ENCODE measurements at regions not wholly inside any gene's neighbourhood (a gene's known extent, or its start where the extent isn't known, plus 50 kb on each side); places are given as distances from the start of the nearest gene placed in this dataset.

DNA sequence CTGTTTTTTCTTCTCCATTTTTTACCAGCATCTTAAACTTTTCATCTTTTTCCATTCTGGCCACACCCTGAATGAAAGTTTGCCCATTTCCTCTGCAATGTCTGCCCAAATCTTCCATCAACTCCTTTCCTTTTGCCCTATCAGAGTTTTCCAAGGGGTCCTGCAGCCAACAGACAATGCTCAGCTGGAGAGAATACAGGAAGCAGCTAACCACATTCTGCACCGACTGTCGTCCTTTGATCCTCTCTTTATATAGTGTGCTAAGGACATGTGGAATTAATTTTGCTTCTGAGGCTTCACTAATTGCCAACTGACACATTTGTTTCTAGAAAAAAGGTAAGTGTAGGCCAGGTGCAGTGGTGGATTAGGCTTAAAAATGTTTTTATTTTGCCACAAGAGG lies 50.5 kb upstream of the DLX2 start:
- DNase-seq (ENCODE audit: low read depth in 2 of 2) = no peak

DNA sequence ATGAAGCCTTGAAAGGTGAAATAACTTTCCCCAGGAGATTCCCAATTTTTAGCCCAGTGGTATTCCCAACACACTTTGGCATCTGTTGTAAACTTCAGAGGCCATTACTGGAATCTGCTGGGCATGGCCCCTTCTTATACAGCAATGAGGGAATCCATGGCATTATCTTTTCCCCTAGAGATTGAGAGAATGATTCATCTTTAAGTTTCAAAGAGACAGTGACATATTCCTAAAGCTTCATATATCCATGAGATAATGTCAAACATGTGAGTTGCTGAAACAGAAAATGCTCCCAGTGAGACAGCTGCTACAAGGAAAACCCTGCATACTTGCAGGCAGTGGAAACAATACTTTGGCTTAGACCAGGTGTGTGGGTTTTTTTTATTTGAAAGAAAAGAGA lies 51.1 kb upstream of the DLX2 start:
- DNase-seq (ENCODE audit: low read depth in 2 of 2) = no peak

DNA sequence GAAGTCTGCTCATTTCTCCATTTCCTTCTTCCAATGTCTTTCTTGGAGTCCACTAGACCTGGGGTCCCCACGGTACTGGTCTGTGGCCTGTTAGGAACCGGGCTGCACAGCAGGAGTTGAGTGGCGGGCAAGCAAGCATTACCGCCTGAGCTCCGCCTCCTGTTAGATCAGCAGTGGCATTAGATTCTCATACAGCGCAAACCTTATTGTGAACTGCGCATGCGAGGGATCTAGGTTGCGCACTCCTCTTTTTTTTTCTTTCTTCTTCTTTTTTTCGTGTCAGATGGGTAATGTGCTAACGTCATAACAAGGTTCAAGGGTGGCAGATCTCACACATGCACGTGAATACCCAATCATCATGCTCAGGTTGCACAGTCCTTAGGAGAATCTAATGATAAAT lies 53.1 kb upstream of the DLX2 start:
- DNase-seq (ENCODE audit: low read depth in 2 of 2) = no peak

DNA sequence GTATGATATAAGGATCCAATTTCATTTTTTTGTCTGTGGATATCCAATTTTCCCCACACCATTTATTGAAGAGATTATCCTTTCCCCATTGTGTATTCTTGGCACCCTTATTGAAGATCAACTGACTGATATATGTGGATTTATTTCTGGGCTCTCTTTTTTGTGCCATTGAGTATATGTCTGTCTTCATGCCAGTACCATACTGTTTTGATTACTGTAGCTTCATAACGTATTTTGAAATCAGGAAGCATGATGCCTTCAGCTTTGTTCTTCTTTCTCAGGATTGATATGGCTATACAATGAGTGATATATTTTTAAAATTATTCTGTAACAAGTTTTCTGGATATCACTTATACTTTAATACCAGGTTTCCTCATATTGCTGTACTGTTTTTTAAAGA lies 58.1 kb upstream of the DLX2 start:
- no peak for DNase-seq (ENCODE audit: low read depth in 2 of 2)

DNA sequence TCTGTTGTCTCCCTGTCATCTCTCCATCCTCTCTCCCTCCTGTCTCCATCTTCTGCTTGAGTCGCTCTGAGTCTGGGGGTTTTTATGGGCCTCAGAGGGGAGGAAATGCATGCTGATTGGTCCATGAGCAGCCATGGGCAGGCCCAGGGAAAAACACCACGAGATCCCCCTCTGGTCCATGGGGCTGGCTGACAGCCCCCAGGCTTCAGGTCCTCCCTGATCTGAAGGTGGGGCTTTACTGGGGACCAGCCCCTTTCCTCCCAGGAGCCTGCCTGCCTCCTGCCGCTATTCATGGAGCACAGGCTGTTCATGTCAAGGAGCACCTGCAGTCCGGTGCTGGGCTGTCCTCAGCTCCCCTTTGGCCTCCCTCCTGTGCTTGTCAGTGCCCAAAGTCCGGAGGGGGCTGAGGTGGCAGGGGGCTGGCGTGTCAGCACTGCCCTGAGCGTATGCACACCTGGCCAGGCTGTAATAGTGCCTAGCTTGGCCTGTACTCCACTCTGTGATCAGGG lies 59.6 kb upstream of the DLX2 start:
- no peak for DNase-seq (ENCODE audit: low read depth in 2 of 2)

DNA sequence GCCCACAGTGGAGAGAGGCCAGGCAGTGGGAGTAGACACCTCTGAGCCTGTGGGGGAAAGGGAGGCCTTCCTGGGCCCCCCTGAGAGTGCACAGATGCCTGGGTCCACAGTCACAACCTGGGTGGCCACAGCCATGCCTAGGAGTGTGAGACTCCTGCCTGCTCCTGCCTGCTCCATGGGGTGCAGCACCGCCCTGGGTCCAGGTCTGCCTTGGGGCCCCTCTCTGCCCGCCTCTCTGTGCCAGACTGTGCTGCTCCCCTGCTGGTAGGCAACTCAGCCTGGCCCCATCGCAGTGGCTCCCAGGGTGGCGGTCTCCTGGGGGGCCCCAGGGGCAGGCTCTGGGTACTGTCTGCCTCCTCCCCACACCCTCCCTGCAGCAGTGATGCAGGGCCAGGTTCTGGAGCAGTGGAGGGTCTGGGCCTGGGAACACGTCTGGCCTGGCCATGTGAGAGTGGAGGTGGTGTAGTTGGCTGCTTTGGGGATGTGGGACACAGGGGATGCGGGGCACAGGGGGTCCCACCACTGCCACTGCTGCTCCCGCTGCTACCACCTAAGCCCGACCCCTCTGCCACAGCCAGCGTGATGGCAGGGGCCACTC lies 60.1 kb upstream of the DLX2 start:
- DNase-seq (ENCODE audit: low read depth in 2 of 2) = no peak

DNA sequence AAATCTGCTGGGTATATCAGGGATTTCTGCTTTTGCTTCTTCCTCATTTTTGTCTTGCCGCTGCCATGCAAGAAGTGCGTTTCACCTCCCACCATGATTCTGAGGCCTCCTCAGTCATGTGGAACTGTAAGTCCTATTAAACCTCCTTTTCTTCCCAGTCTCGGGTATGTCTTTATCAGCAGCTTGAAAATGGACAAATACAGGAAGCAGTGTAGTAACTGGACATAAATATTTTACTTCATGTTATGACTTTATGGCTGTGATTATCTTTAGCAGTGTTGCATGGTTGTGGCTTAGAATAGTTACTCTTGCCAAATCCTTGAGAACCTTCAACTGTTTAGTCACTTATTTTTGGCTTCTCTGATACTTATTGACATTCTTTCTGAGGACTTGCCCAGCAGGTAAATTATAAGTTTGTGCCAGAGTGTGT lies 66.2 kb upstream of the DLX2 start:
- DNase-seq (ENCODE audit: low read depth in 2 of 2) = no peak

DNA sequence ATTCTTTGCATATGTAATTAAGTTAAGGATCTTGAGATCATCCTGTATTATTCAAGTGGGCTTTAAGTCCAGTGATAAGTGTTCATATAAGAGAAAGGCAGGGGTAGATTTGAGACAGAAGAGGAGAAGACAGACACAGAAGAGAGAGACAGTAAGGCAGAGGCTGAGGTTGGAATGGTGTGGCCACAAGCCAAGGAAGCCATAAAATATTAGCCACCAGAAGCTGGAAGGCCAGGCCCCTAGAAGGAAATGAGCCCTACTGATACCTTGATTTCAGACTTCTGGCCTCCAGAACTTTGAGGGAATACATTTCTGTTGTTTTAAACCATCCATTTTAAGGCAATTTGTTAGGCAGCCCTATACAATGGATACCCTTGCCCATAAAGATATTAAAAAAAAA lies 66.9 kb upstream of the DLX2 start:
- no peak for DNase-seq (ENCODE audit: low read depth in 2 of 2)

DNA sequence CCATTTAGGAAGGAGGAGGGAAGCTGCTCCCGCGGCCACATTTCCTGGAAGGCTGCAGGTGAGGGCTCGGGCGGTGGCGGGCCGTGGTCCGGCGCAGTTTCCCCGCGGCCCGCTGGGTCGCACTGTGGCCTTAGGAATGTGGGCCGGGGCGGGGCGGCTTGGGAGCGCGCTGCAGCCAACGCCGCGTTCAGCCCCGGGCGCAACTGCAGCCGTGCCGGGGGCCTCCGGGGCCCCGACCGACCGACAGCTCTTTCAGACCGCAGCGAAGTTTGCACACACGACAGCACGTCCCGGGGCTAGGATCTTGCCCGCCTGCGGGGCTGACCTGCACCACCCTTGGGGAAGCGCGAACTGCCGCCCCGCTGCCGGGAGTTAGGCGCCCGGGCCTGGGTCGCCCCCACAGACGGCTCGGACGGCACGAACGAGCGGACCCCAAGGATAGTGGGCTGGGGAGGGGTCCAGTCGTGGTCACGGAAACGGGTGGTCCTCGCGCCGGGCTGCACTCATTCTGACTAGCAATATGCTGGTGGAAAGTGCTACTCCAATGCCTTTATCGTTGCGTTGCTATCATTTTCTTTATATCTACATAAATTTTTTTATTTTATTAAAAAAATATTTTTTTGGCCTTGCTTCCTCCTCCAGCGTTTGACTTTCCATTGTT lies 69.9 kb upstream of the DLX2 start:
- DNase-seq (ENCODE audit: low read depth in 2 of 2) = no peak

DNA sequence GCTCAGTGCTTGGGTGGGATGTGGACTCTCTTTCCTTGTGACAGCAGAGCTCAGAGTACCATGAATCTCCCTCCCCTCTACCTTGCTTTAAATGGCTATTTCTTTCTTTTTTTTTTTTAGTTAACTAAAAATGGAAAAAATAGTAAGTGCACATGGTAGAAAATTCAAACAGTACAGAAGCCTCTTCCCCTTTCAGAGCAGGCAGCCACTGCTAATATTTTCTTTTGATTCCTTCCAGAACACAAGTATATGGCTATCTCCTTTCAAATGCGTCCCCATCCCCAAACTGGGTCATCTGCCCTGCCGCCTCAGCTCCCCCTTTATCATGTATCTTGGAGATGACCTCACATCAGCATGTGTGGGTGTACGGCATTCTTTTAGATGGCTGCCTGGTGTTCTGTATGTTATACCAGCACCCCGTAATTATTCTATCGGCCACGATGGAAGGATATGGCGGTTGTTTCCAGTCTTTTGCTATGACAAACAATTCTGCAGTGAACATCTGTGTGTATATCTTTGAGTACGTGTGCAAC lies 70.5 kb upstream of the DLX2 start:
- no peak for DNase-seq (ENCODE audit: low read depth in 2 of 2)

DNA sequence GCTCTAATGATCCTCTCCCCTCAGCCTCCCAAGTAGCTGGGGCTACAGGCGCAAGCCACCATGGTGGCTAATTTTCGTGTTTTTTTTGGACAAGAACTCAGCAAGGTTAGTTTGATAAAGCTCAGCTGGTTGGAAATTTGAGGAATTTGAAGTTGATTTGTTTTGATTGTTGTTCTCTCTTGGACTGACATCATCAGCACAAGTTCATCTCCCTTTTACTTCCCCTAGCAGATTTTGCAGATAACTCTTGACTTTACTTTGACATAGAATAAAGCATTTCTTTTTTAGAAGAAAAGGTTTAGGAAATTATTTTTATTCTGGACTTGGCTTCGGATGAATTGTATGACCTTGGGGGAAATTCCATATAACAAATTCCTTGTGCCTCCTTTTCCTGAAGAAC lies 74.9 kb upstream of the DLX2 start:
- no peak for DNase-seq (ENCODE audit: low read depth in 2 of 2)

DNA sequence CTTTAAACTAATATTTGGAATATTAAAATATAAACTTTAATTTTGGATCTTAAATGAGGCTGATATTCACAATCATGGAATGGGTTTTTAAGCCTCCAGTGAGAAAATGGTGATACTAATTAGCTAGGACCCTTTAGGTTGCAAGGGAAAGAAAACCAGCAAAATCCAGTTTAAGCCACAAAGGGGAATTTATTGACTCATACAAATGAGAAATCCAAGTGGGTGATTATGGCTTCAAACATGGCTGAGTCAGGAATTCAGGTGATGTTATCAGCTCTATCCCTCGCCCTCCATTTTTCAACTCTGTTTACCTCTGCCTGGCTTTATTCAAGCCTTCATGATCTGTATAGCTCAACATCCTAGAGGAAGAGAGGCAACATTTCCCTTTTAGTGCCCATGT lies 75.3 kb upstream of the DLX2 start:
- DNase-seq (ENCODE audit: low read depth in 2 of 2) = no peak

DNA sequence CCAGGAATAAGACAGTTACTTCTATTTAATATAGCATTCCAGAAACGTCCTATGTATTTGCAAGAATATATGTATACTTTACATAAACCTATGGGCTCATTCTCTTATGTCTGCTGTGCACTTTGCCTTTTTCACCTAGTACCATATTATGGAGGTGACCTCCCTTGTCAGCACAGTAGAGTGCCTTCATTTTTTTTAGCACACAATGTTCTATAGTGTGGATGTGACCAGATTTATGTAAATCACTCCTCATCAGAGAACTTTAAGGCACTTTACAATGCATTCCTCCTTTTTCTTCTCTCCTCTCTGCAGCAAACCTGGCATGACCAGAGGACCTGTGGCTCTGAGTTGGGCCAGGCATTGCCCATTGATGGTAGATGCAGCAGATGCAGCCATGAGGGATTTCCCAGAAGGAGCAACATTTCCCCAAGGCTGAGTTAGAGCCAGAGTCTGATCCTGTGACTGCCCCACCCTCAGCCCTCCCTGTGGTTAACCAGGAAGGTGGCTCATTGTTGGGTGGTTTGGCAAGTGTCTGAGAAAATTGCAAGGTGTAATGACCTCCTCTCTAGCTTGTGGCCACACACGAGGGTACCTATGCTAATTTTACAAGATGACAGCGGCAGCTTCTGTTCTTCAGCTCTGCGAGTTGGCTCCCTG lies 76.5 kb upstream of the DLX2 start:
- no peak for DNase-seq (ENCODE audit: low read depth in 2 of 2)

DNA sequence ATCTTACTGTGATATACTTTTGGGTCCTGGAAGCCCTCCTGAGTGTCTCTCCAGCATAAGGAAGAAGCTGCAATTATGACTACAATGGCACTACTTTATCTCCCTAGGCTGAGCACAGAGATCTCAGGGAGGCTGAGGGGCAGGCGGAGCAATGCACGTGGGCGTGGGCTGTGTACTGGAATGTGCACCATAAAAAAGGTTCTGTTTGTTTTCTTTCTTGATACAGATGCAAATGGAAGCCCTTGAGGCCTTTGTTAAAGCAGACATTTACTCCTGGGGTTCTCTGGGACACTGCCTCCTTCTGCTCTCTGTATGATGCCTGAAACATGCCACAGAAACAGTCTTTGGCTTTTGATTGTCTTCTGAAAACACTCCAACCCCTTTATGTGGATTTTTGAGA lies 79.1 kb upstream of the DLX2 start:
- DNase-seq (ENCODE audit: low read depth in 2 of 2) = no peak

DNA sequence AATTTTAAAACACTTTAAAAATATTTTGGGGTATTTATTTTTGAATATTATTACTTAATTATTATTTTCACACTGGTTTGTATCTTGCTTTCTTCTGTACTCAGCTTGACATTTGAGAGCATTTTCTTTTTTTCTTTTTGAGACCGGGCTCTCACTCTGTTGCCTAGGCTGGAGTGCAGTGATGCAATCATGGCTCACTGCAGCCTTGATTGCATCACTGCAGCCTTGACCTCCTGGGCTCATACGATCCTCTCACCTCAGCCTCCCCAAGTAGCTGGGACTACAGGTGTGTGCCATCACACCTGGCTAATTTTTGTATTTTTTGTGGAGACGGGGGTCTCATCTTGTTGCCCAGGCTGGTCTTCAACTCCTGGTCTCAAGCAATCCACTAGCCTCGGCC lies 79.9 kb upstream of the DLX2 start:
- DNase-seq (ENCODE audit: low read depth in 2 of 2) = no peak

DNA sequence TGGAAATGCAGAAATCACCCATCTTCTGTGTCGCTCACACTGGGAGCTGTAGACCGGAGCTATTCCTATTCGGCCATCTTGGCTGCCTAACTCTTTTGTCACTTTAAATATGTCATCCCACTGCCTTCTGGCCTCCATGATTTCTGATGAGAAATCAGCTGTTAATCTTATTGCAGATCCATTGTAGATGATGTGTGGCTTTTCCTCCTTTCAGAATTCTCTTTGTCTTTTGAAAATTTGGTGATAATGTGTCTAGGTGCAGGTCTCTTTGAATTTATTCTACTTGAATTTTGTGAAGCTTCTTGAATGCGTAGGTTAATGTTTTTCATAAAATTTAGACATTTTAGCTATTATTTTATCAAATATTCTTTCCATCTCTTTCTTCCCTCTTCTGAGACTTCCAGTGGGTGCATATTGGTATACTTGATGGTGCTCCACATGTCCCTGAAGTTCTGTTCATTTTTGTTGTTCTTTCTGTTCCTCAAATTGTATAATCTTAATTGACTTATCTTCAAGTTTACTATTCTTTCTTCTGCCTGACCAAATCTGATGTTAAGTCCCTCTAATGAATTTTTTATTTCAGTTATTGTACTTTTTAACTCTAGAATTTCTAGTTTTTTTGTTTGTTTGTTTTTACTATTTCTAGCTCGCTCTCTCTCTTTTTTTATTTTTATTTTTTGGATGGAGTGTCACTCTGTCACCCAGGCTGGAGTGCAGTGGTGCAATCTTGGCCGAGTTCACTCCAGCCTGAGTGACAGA lies 90.8 kb upstream of the DLX2 start:
- no peak for DNase-seq (ENCODE audit: low read depth in 2 of 2)

DNA sequence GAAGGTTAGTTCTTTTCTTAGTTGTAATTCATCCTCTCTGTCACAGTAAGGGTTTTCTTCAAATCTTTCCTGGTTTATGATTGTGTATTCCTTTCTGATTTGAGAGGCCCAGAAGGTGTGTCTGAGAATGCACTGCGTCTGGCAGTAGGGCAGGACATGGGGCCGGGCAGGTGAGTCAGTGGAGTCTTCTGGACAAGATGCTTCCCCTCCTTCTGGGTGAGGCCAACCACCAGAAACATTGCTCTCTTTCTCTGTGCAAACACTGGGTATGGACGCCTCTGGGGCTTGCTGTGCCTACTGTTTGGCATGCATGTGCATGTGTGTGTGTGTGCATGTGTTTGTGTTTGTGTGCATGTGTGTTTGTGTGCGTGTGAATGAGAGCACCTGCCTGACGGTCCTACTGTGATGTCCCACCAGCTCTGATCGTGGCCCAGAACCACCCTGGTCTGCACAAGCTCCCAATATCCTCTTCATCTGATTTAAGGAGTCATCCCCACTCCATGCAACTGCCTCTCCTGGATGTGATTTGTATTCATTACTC lies 93.2 kb upstream of the DLX2 start:
- DNase-seq (ENCODE audit: low read depth in 2 of 2) = no peak

DNA sequence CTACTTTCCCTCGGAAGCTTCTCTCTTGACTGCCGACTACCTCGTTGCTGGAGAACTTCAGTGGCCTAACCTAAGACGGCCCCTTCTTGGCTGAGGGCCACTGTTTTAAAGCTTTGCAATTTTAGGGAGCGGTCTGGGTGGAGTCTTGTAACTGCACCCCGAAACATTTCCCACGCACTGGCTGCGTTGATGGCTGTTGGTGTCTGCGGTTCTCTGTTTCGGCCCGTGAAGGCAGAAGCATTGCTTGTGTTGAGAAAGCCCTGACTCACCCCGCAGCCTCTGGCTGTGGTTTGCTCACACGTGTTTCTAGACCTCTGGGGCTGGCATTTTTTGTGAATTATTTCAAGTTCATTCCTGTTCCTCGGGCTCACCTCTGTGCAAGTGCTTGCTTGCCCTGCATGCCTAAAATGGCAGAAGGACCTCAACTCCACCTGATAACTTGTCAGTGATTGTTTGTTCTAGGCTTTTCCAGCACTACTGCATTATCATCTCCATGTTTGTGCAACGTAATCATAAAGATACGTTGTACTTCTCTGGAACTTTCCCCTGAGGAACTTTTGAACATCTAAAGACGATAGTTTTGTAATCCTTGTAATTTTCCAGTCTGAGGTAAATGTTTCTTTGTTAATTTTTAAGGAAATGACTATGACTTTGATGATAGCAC lies 94.2 kb upstream of the DLX2 start:
- DNase-seq (ENCODE audit: low read depth in 2 of 2) = no peak

DNA sequence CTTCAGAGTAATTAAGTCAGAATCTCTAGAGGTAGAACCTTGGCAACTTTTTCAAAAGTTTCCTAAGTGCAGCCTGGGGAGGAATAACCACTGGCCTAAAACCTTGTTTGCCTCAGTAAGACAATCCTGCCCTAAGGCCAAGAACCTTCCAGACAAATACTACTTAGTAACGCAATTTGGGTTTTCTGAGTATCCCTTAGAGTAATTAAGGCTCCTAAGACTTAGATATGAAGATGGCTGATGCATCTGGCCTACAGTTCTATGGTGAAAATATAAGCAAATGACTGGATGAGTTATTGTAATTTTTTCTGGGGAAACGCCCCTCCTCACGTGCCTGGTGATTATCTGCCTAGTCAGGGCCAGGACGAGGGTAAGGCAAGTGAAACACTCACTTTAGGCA lies 95.7 kb upstream of the DLX2 start:
- no peak for DNase-seq (ENCODE audit: low read depth in 2 of 2)

DNA sequence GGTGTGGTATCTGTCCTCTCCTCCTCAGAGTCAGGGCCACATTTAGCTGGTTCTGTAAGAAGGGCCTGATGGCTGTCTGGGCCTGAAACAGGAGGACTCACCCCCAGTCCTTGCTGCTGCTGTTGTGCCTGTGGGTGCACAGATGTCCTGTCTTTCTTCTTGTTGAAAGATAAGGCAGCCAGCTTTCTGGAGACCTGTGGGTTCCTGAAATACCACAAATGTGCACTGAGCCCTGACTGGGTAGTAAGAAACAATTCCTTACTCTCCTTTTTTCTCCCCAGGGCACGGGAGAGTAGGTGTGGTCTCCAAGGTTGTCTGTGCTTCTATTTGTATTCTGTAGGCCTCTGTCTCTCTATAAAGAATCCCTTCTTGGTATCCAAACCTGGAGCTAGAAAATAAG lies 96.2 kb upstream of the DLX2 start:
- no peak for DNase-seq (ENCODE audit: low read depth in 2 of 2)

DNA sequence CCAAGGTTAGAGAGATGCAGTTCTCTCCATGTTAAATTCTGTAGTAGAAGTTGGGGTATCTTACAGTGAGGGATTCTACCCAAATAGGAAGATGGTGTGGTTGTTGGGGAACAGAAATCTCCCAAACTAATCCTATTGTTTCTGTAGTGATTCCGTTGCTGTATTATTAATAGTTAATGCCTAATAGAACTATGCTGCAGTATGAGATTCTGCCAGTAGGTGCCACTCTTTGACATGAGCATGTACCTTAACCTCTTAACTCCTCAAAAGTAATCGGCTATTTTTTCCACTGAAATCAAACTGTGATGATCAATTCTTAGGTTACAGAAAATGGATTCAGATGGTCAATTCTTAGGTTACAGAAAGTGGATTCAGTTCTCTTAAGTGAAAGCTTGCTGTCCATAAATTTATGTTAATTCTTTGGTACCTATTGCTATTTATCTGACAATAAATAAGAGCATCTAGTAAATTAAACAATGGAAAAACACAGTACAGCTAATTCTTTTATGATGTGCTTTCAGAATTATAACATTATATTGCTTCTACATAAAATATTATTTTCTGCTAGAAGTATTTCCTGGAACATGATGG lies 97.9 kb upstream of the DLX2 start:
- no peak for DNase-seq (ENCODE audit: low read depth in 2 of 2)

All from fibroblast of skin of left biceps (primary cell).